ENCODE measurements at regions not wholly inside any gene's neighbourhood (a gene's known extent, or its start where the extent isn't known, plus 50 kb on each side); places are given as distances from the start of the nearest gene placed in this dataset.

GRCh38 chr1:239891621-239892358 lies 199.9 kb upstream of the FMN2 start:
- DNase-seq (ENCODE audit: low read depth in 1 of 2, low spot score in 1 of 2) = no peak
- no peak overlapping the region for H3K27ac ChIP-seq (replicated peaks)
- TF ChIP-seq, protein P1, sequence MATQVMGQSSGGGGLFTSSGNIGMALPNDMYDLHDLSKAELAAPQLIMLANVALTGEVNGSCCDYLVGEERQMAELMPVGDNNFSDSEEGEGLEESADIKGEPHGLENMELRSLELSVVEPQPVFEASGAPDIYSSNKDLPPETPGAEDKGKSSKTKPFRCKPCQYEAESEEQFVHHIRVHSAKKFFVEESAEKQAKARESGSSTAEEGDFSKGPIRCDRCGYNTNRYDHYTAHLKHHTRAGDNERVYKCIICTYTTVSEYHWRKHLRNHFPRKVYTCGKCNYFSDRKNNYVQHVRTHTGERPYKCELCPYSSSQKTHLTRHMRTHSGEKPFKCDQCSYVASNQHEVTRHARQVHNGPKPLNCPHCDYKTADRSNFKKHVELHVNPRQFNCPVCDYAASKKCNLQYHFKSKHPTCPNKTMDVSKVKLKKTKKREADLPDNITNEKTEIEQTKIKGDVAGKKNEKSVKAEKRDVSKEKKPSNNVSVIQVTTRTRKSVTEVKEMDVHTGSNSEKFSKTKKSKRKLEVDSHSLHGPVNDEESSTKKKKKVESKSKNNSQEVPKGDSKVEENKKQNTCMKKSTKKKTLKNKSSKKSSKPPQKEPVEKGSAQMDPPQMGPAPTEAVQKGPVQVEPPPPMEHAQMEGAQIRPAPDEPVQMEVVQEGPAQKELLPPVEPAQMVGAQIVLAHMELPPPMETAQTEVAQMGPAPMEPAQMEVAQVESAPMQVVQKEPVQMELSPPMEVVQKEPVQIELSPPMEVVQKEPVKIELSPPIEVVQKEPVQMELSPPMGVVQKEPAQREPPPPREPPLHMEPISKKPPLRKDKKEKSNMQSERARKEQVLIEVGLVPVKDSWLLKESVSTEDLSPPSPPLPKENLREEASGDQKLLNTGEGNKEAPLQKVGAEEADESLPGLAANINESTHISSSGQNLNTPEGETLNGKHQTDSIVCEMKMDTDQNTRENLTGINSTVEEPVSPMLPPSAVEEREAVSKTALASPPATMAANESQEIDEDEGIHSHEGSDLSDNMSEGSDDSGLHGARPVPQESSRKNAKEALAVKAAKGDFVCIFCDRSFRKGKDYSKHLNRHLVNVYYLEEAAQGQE (IDR thresholded peaks at IDR 0.05; ENCODE audit: insufficient replicate concordance, low read depth) = no peak
- TF ChIP-seq GABPA (IDR thresholded peaks at IDR 0.05; ENCODE audit: low read depth) = no peak
- TF ChIP-seq SPI1 (IDR thresholded peaks at IDR 0.05; ENCODE audit: borderline replicate concordance, low read depth) = no peak
- TF ChIP-seq POLR2AphosphoS5 (IDR thresholded peaks at IDR 0.05; ENCODE audit: low read depth) = no peak
- TF ChIP-seq, protein P2, sequence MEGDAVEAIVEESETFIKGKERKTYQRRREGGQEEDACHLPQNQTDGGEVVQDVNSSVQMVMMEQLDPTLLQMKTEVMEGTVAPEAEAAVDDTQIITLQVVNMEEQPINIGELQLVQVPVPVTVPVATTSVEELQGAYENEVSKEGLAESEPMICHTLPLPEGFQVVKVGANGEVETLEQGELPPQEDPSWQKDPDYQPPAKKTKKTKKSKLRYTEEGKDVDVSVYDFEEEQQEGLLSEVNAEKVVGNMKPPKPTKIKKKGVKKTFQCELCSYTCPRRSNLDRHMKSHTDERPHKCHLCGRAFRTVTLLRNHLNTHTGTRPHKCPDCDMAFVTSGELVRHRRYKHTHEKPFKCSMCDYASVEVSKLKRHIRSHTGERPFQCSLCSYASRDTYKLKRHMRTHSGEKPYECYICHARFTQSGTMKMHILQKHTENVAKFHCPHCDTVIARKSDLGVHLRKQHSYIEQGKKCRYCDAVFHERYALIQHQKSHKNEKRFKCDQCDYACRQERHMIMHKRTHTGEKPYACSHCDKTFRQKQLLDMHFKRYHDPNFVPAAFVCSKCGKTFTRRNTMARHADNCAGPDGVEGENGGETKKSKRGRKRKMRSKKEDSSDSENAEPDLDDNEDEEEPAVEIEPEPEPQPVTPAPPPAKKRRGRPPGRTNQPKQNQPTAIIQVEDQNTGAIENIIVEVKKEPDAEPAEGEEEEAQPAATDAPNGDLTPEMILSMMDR (IDR thresholded peaks at IDR 0.05; ENCODE audit: insufficient read depth, low read length) = no peak
- H3K27me3 ChIP-seq (ENCODE audit: insufficient read depth, poor library complexity, severe bottlenecking) = no peaks in the 10 kb centered on the region
- no peak overlapping the region for H3K4me3 ChIP-seq (replicated peaks; ENCODE audit: insufficient read depth, low read length)

GRCh38 chr1:239892602-239893001 lies 199.1 kb upstream of the FMN2 start:
- H3K27me3 ChIP-seq (ENCODE audit: insufficient read depth, poor library complexity, severe bottlenecking) = peaks cover 2% of the 10 kb centered on the region
- TF ChIP-seq GABPA (IDR thresholded peaks at IDR 0.05; ENCODE audit: low read depth) (no peak), POLR2AphosphoS5 (IDR thresholded peaks at IDR 0.05; ENCODE audit: low read depth) (no peak), SPI1 (IDR thresholded peaks at IDR 0.05; ENCODE audit: borderline replicate concordance, low read depth) (no peak)
- TF ChIP-seq, protein P1 (IDR thresholded peaks at IDR 0.05; ENCODE audit: insufficient replicate concordance, low read depth) = no peak
- TF ChIP-seq, protein P2 (IDR thresholded peaks at IDR 0.05; ENCODE audit: insufficient read depth, low read length) = no peak
- no peak for DNase-seq (ENCODE audit: low read depth in 1 of 2, low spot score in 1 of 2)
- no peak overlapping the region for H3K4me3 ChIP-seq (replicated peaks; ENCODE audit: insufficient read depth, low read length)
- no peak overlapping the region for H3K27ac ChIP-seq (replicated peaks)

GRCh38 chr1:239893127-239893731 lies 198.5 kb upstream of the FMN2 start:
- no peak for DNase-seq (ENCODE audit: low read depth in 1 of 2, low spot score in 1 of 2)
- Histone ChIP-seq H3K4me3 (replicated peaks; ENCODE audit: insufficient read depth, low read length) (no peak overlapping the region), H3K27ac (replicated peaks) (no peak overlapping the region), H3K27me3 (ENCODE audit: insufficient read depth, poor library complexity, severe bottlenecking) (peaks cover 3% of the 10 kb centered on the region)
- TF ChIP-seq POLR2AphosphoS5 (IDR thresholded peaks at IDR 0.05; ENCODE audit: low read depth) (no peak), GABPA (IDR thresholded peaks at IDR 0.05; ENCODE audit: low read depth) (no peak), SPI1 (IDR thresholded peaks at IDR 0.05; ENCODE audit: borderline replicate concordance, low read depth) (no peak)
- TF ChIP-seq, protein P1 (IDR thresholded peaks at IDR 0.05; ENCODE audit: insufficient replicate concordance, low read depth) = no peak
- TF ChIP-seq, protein P2 (IDR thresholded peaks at IDR 0.05; ENCODE audit: insufficient read depth, low read length) = no peak
